ENCODE measurements at regions not wholly inside any gene's neighbourhood (a gene's known extent, or its start where the extent isn't known, plus 50 kb on each side); places are given as distances from the start of the nearest gene placed in this dataset.

GRCh38 chr5:155908543-155908942 lies 418.4 kb upstream of the SGCD start:
- CTCF ChIA-PET: no interaction called here
- TF ChIP-seq CREB1 (CRISPR knock-in tag; IDR thresholded peaks at IDR 0.05) (no peak), PREB (CRISPR knock-in tag; IDR thresholded peaks at IDR 0.05; ENCODE audit: borderline replicate concordance) (no peak), TEAD1 (CRISPR knock-in tag; IDR thresholded peaks at IDR 0.05) (no peak), ZBTB21 (CRISPR knock-in tag; IDR thresholded peaks at IDR 0.05; ENCODE audit: borderline replicate concordance) (no peak), ZNF121 (CRISPR knock-in tag; IDR thresholded peaks at IDR 0.05) (no peak), SP1 (CRISPR knock-in tag; conservative IDR thresholded peaks at IDR 0.05) (no peak), PRRX2 (CRISPR knock-in tag; IDR thresholded peaks at IDR 0.05) (no peak), CBFB (CRISPR knock-in tag; IDR thresholded peaks at IDR 0.05; ENCODE audit: low read depth) (no peak), NFYB (CRISPR knock-in tag; conservative IDR thresholded peaks at IDR 0.05; ENCODE audit: low read depth) (no peak), FOXP1 (CRISPR knock-in tag; IDR thresholded peaks at IDR 0.05; ENCODE audit: borderline replicate concordance) (no peak), ARID4B (CRISPR knock-in tag; IDR thresholded peaks at IDR 0.05; ENCODE audit: borderline replicate concordance) (no peak), GABPB1 (CRISPR knock-in tag; IDR thresholded peaks at IDR 0.05) (no peak), HMGXB4 (CRISPR knock-in tag; IDR thresholded peaks at IDR 0.05) (no peak), MYBL2 (CRISPR knock-in tag; IDR thresholded peaks at IDR 0.05) (no peak), MXD4 (CRISPR knock-in tag; IDR thresholded peaks at IDR 0.05; ENCODE audit: borderline replicate concordance) (no peak), RORB (CRISPR knock-in tag; IDR thresholded peaks at IDR 0.05) (no peak)
- ATAC-seq (no peak), DNase-seq (ENCODE audit: low spot score) (no peak)
- POLR2A ChIA-PET: no interaction called here
- Mint-ChIP-seq H3K4me1 (no peaks in the 10 kb centered on the region), H3K27me3 (ENCODE audit: low read depth) (no peaks in the 10 kb centered on the region), H3K4me3 (no peak overlapping the region), H3K27ac (no peak overlapping the region), H3K9me3 (no peaks in the 10 kb centered on the region), H3K36me3 (no peaks in the 10 kb centered on the region)

- CTCF ChIA-PET: no interaction called here
- H3K36me3 Mint-ChIP-seq: no peaks in the 10 kb centered on the region
- POLR2A ChIA-PET: no interaction called here
- TF ChIP-seq FOXJ3 (CRISPR knock-in tag; IDR thresholded peaks at IDR 0.05; ENCODE audit: borderline replicate concordance) (no peak), ATF1 (CRISPR knock-in tag; IDR thresholded peaks at IDR 0.05) (no peak), GRHL2 (CRISPR knock-in tag; IDR thresholded peaks at IDR 0.05; ENCODE audit: insufficient replicate concordance, severe bottlenecking) (no peak), SOX15 (CRISPR knock-in tag; IDR thresholded peaks at IDR 0.05) (no peak), ZNF232 (CRISPR knock-in tag; IDR thresholded peaks at IDR 0.05) (no peak), NR2C2 (CRISPR knock-in tag; IDR thresholded peaks at IDR 0.05) (no peak), PREB (CRISPR knock-in tag; IDR thresholded peaks at IDR 0.05; ENCODE audit: borderline replicate concordance) (no peak), ZNF425 (CRISPR knock-in tag; conservative IDR thresholded peaks at IDR 0.05) (no peak), ZNF138 (CRISPR knock-in tag; conservative IDR thresholded peaks at IDR 0.05) (no peak), HMGXB4 (CRISPR knock-in tag; IDR thresholded peaks at IDR 0.05) (no peak), TP53 (CRISPR knock-in tag; IDR thresholded peaks at IDR 0.05) (no peak), CREB1 (CRISPR knock-in tag; IDR thresholded peaks at IDR 0.05) (no peak), KAT7 (CRISPR knock-in tag; IDR thresholded peaks at IDR 0.05; ENCODE audit: borderline replicate concordance) (no peak)
Observed at GRCh38 chr5:155912291-155912690, 414.7 kb upstream of the SGCD start.

More at GRCh38 chr5:155912291-155912690, 414.7 kb upstream of the SGCD start:
- ATAC-seq (no peak), DNase-seq (ENCODE audit: low spot score) (no peak)
- Mint-ChIP-seq H3K27ac (no peak overlapping the region), H3K4me1 (no peaks in the 10 kb centered on the region), H3K27me3 (ENCODE audit: low read depth) (no peaks in the 10 kb centered on the region), H3K9me3 (no peaks in the 10 kb centered on the region), H3K4me3 (no peak overlapping the region)
